ENCODE measurements at regions not wholly inside any gene's neighbourhood (a gene's known extent, or its start where the extent isn't known, plus 50 kb on each side); places are given as distances from the start of the nearest gene placed in this dataset.

- TF ChIP-seq CTCF (conservative IDR thresholded peaks at IDR 0.05) (no peak), EZH2 (IDR thresholded peaks at IDR 0.05; ENCODE audit: low read depth) (no peak)
Measured at GRCh38 chrX:137667776-137668175, 101.8 kb downstream of the ZIC3 start.

Measured in PC-9 (cell line).